Pons (tissue), 1 donor: ENCODE measurements at regions not wholly inside any gene's neighbourhood (a gene's known extent, or its start where the extent isn't known, plus 50 kb on each side); places are given as distances from the start of the nearest gene placed in this dataset.

Experiments
- DNase-seq: peaks from one replicate; pipeline ENCODE4 v3.0.0-alpha.2; 2016; ENCODE audit warnings: low spot score

DNA sequence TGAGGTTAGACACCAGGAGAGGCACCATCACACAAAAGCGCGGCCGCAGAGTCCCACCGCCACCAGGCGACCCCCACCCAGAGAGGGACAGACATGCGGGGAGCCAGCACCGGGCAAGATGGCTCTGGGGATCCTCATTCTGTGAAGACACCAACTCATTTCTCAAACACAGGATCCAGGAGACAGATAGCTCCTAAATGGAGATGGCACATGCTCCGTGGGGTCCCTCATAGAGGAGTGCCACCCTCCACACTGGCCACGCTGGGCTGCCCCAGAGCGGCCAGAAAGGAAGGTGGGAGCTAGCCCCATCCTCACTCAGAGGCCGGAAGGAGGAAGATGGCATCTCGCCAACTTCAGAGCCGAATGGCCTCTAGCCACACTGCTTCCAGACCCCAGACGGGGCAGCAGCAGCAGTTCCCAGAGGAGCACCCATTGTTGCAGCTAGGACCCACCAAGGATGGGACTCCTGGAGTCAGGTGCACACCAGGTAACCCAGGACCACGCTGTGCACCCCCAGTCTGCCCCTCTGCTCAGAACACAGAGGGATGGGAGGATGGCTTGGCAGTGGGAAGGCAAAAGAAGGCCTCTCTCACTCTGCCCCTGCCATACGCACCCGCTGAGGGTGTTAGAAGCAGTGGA lies 78.6 kb downstream of the ZIC5 start:
- no peak for DNase-seq

DNA sequence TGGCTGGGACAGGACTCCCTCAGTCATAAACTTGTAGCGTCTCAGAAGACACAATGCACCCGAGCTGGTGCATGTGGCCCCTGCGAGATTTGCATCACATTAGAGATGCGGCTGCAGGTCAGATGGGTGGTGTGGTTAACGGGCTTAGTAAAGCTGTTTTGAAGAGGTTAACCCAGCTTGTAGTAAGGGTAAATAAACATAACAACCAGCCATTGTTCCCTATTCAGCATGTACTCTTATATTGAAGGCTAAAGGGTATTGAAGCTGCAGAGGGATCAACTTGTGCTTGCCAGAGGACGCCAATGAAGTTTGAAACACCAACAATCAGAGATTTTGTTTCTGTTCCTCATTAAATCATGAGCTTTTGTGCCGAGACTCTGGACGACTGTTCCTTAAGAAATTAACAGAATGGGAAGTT lies 79.4 kb downstream of the ZIC5 start:
- DNase-seq: peak; percentile 18

DNA sequence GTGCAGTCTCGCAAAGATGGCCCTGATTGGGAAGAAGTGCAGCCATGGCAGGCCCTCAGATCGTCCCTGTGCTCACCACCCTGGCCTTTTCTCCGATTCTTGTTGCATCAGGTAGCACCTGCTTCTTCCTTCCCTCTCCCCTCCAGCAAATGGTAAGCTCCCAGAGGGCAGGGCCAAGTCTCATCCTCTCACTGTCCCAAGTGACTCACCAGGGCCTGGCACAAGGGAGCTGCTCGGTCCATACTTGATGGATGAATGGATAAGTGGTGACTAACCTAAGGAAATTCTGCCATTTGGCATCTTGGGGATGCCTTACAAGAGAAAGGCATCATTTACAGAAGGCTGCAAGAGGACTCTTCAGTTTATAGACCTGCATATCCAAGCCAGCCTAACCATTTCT lies 84.9 kb downstream of the ZIC5 start:
- DNase-seq: no peak

DNA sequence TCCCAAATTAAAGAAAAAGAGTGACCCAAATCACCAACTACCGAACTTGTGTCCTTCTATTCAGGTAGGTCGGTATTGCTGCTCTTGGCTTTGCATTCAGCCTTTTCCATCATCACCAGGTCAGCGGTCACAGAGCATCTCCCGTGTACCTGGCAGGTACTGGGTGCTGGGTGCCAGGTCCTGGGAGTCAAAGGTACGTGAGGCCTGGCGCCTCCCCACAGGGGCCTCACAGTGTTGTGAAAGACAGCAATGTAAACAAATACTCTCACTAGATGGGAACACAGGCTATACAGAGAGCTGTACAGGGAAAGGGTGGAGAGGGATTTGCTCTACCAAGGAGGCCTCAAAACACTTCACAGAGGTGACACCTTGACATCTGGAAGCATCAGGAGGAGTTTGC lies 86.7 kb downstream of the ZIC5 start:
- no peak for DNase-seq

DNA sequence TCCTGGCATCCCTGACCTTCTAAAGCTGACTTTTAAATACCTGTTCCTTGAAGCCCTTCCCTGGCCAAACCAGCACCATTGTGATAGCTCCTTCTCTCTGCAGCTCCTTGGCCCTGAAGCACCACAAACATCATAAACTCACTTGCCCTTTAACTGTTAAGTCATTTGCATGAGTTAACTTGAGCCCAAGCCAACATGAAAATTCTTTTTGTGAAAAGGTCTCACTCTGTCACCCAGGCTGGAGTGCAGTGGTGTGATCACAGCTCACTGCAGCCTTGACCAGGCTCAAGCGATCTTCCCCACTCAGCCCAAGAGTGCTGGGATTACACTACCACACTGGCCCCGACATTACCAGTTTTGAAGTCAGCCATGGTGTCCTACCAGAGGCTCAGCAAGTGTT lies 87.8 kb downstream of the ZIC5 start:
- no peak for DNase-seq

DNA sequence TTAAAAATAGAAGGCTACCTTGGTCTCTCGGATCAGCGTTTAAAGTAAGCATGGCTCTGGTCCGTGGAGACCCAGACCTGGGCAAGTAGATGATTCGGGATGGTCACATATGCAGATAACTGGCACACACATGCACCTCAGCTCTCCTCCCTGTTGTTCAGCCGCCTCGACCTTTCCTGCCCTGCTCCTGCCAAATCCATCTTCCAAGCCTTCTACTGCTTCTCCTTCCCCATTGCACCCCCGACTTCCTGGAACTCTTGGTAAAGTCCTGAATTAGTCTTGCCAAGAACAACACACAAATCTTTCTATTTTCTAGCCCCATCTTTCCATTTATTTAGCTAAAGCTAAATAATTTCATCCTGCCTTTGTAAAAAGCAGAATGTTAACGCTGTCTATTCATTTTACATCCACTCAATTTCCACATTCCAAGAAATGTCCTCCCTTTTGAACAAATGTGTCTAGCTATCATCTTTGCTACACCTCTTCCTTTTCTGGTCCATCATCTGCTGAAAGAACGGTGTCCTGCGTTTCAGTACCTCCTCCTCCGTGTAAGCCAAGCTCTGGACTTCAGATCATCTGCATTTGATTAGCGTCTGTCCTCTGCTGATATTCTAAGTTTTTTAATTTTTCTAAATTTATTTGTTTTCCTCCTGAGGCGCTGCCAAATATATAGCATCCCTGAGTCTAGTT lies 92.5 kb downstream of the ZIC5 start:
- DNase-seq: no peak

DNA sequence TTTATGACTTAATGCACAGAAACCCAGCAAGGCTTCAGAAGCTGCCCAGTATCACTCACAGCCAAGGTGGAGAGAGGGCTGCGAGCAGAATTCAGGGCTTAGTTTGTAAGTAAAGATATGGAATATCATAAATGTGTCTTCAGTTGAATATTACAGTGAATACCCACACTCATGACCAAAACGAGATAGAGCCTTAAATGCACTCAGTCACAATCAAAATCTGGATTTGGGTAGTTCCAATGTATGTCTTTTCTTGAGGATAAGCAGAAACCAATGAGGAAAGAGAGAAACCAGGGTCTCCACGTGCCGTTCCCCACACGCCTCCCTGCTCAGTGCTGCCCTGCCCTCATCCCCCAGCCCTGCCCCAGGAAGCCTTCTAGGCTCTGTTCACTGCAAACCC lies 94.9 kb downstream of the ZIC5 start:
- no peak for DNase-seq

DNA sequence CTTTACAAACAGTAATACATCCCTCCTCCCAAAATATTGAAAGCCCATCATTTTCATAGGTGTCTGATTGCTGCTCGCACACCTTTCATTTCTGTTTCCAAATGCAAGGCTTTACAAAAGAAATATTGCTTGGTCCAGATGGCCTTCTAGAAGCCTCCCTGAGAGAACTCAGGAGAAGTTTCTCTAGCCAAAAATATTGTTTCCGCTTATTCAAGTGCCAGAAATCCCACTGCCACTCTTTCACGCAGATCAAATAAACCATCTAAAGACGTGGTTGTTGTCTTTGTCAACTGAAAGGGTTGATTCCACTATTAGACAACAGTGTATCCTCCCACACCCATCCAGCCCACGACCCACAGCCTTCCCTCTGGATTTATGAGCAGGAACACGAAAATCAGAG lies 96.2 kb downstream of the ZIC5 start:
- no peak for DNase-seq

DNA sequence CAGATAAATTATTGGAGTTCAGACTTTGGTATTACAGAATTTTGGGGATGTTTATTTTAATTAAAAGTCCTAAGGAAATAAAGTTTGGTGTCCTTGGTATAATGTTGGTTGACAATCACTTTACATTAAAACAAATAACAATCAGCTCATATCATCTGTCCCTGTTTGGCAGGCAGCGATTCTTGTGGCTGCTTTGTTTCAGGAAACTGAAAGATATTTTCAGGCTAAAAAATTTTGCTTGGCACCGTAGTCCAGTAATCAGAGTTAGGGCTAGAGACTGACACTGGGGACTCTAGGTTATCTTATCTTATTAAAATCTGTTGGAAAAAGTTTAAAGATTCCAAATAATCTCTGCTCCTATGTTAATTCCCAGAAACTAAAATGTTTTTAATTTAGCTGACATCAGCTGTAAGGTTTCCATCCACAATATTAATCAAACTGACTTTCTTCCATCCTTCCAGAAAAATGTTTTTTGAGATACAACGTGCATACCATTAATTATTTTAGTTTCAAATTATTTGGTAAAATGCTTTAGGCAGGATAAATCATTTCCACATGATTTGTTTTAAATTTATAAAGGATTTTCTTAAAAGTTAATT lies 97.6 kb downstream of the ZIC5 start:
- DNase-seq: no peak

DNA sequence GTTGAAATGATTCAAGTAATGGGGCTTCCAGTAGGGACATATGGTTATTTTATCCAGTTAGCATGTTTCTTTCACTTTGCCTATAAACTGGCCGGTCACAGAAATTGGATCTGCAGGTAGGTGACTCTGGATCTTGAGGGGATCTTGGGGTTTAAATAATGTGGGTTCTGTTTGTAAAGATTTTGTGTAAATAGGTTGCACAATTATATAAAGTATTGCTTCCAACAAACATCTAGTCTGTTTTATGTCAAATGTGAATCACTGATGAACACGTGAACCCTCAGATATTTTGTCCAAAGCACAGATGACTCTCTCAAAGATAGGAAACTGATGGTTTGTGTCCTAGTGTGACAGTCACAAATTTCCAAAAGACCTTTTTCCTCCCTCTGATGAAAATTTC lies 98.4 kb downstream of the ZIC5 start:
- DNase-seq: no peak

DNA sequence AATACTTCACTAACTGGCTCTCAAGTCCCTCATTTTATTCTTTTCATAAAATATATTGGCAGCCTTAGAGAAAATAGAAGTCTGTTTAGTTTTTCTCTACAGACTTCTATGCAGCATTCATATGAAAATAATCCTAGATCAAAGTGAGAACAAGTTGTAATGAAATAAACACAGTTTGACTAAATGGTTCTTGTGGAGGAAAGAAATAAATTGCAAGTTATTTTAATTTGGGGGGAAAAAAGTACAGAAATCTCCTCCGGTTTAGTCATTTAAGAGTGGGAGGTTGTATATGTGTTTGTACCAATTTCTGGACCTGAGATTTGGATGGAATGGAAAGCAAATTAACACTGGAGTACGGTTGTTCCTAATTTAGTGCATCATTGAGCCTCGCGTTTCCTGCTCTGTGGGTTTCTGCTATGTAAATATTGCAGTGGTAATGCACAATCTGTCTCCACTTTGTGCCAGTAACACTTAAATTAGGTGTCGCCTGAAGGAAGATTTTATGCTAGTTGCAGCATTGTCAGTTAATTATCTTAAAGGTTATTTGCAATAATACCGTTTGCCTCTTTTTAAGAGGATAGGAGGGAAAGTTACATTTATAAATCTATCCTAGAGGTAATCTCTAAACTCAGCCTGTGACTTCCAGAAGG lies 100.2 kb downstream of the ZIC5 start:
- no peak for DNase-seq

DNA sequence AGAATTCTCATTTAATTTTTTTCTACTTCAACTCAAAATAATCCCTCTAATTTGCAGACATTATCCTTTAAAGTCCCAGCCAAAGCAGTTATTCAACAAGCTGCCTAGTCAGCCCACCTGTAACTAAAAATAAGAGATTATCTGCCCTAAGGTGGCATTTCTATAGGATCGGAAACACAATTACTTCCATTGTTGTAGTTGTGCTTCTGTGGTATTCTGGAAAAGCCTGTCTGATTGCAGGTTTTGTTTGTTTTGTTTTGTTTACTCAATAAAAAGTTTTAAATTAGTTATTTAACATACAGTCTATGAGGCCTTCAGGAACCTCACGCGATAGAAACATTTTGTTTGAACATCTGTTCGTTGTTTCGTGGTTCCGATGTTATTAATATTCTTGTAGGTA lies 101.0 kb downstream of the ZIC5 start:
- no peak for DNase-seq

DNA sequence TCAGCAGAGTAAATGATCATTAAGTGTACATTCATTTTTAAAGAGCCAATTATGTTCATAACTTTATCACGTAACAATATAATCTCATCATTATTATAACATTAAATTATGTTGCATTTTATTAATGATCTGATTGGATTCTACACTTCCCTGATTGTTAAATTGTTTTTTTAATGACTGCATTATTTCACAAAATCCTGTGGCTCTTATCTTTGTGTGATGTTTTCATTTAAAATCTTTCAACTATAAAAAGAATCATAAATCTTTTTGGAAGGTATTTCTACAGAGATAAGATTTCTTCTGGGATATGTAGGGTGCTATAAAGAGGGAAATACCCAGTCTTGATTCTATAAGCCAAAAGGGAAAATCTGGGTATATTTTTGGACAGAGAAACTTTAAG lies 101.7 kb downstream of the ZIC5 start:
- DNase-seq: no peak

DNA sequence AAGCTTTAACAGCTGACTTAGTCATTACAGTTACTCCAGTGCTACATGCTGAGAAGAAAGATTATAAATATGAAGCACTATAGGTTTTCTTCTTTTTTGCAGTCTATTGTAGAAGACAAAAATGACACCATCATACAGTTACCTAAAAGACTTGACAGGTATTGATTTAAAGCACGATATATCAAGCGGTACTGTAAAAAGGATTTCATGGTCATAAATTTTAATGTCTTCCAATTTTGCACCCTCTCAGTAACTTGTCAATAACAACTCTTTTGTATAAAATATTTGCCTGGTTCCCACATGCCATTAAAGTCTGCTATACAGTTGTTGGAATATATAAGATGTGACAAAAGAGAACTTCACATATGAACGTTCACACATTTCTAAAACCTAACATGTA lies 102.8 kb downstream of the ZIC5 start:
- DNase-seq: no peak

DNA sequence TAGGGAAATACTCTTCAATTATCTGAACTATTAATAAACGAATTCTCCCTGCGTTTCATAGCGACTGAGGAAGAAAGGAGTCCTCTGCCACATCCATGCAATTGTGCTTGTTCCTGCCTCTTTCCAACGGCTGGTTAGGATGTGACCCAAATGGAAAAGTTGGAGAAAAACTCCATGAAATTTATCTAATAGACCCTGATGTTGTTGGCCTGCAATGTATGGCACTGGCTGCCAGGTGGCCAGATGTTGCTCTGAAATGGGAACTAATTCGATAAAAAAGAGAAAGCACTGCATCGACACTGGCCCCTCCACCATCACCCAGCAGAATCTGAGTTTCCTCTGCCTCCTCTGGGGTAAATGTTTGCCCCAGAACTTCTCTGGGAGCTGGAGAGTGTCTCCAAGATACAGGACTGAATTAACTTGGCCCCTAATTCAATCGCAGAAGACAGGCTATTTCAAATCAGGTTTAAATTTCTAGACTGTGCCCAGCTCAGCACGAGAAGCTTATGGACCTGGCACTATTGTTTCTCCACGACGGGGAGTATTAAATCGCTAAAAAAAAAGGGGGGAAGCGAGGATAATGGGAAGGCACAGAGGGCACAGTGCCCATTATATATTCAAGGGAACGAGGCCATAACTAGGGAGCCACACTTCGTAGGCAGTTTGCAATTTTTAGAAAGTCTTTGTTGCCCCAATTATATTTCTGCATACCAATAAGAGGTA lies 103.9 kb downstream of the ZIC5 start:
- no peak for DNase-seq

DNA sequence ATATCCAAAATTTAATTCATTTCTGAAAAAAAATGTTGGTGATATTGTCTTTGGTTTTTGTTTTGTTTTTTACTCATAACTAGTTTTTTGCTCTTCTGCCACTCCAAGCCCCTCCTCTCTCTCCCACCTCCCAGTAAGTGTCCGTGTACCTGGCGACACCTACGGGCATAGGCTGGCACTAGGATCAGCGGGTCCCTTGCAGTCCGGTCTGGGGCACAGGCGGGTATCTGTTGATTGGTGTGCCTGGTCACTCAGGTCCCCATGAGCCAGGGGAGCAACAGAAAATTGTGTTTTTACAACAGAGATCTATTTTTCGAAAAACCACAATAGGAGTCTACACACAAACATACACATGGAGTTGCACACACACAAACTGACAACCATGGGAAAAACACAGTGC lies 104.8 kb downstream of the ZIC5 start:
- no peak for DNase-seq

DNA sequence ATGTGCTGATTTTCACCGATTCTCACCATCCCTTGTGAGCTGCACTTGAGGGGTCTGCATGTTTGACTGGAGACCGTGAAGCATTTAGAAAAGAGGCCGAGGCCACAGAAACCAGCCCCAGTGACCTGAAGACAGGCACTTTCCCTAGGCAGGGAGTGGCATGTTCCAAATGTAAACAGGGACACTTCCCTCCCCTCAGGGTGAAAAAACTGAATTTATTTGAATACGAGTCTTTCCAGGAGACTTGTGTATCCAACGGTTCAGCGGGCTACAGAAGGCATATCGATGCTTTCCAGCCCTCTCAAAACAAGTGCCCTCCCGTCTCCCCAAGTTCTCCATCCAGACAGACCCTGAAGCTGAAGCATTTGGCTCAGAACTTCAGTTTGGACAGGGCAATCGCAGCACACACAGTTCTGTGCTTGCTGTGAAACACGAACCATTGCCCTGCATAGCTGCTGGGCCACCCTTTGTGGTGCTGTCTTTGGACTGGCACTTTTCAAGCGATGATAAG lies 106.1 kb downstream of the ZIC5 start:
- DNase-seq: no peak

DNA sequence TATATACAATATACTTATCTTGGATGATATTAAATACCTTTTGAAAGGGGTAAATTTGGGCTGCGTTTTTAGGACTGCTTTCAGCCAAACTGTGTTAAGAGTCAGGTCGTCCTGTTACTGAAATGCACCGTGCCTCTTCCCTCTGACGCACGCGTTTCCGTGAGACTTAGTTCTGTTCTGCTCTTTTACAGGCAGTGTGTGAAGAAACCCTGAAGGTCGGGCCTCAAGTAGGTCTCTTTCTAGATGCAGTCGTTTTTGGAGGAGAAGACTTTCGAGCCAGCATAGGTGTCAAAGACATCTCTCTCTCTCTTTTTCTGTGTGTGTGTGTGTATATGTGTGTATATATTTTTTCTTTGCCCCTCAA lies 107.0 kb downstream of the ZIC5 start:
- DNase-seq: no peak

DNA sequence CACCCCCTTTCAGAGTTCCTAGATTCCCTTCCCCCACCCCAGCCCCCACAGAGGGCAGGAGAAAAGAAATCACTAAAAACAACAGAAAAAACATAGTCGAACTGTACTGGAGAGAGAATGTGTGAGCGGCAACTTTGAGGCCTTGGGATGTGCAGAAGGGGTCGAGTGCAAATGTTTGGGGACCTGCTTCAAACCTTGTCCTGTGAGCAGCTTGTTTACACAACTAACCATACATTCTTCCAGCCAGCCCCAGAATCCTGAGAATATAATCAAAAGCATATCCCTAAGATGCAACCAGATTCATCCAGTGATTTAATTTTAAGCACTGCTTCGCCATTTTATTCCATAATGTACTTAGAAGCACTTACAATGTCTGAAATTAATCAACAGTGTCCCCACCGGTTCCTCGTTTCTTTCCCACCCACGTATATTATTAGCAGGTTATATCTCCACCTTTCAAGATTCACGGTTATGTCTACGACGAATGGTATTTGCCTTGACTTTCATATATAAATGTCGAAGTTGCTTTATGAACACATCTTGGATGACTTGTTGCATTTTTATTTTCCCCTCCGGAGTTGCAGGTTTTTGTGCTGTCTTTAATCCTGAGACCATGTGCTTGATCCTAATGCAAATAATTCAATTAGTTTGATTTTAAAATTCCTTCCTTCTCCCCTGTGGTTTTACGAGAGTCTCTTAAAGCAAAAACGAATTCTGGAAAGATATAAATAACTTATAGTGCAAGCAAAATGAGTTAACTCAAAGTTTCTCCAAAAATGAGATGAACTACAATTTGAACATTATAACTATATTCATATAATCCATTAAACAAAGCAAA lies 107.6 kb downstream of the ZIC5 start:
- DNase-seq: no peak

DNA sequence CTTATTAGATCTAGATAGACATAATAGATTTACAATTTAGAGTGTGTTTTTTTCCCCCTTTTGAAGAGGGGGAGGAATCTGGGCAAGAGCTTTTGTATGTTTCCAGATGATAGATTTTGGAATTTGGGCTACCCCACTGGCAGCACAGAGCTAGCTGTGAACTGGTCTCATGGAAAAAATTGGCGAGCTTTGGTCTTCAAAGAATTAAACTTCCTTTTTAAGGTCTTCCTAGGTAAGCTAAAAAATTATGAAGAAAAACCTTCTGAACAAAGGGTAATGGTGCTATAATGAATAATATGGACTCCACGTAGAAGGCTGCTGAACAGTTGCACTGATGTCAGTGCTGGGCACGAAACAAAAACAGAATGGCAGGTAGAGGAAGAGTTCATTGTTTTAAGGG lies 109.3 kb downstream of the ZIC5 start:
- no peak for DNase-seq

DNA sequence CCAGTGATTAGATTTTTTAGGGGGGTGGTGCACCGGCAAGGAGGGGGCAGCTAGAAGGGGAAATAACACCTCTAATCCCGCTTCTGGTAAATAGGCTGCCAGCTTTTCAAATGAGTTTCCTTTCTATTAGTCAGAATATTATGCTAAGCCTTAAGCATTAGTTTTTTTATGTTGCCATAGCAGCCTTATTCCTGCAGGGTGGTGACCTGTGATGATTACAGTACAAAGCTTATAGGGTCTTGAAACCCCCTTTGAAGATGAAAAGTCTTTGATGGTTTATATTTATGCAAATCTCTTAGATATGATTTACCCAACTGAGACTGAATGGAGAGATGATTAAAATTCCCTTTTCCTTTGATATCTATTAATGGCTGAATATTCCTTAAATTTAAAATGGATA lies 109.8 kb downstream of the ZIC5 start:
- no peak for DNase-seq

DNA sequence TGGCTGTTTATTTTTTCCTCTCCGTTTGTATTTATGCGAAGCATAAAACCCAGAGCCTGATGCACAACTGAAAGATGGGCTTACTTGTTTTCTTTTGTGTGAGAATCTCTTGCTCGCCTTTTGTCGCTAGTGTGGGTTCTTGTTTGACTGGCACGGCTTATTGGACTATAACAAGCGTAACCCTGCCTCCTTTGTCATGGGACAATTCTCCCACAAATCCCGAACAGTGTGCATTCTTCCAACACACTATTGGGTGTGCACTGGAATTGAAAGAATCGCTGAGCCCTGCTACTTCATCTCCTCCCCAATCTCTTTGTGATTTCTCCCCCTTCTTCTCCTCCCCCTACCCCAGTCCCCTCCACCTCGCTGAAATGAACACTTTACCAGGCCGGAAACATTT lies 110.8 kb downstream of the ZIC5 start:
- no peak for DNase-seq
